Pancreas (tissue), 10 donors: ENCODE measurements at regions not wholly inside any gene's neighbourhood (a gene's known extent, or its start where the extent isn't known, plus 50 kb on each side); places are given as distances from the start of the nearest gene placed in this dataset.

Experiments
- ATAC-seq, 4 donors: fragments of 200-7000 bp; cut with Tn5 transposase; one replicate each; pipeline versions ENCODE4 v1.8.0 to v1.9.1; 2020; ENCODE audit warnings: mild to moderate bottlenecking in 4 of 4, moderate library complexity in 4 of 4
- DNase-seq, 6 donors: peaks; one replicate each; pipeline ENCODE4 v3.0.0-alpha.2; 2020
- FAIRE-seq: peaks from 2 replicates; lab custom pipeline; 2012; peaks lifted over from hg19 to GRCh38; lab: Jason Lieb, UNC
- H3K27ac ChIP-seq, 4 donors: fragments of 200-600 bp; sonication (generic); 1 replicate in 3 of 4; 2 replicates in 1 of 4; pipeline versions ENCODE4 v1.5.0 to v1.8.0; 2020
- H3K27me3 ChIP-seq, 4 donors: fragments of 200-600 bp; one replicate each; pipeline ENCODE4 v1.8.0; 2021
- H3K36me3 ChIP-seq, 3 donors: fragments of 200-600 bp; sonication (generic) in 1 of 3; one replicate each; pipeline versions ENCODE4 v1.5.0 to v1.8.0; 2020 to 2021
- H3K4me1 ChIP-seq, 3 donors: fragments of 200-600 bp; one replicate each; pipeline ENCODE4 v1.8.0; 2021
- H3K4me3 ChIP-seq, 4 donors: fragments of 200-600 bp; sonication (generic) in 2 of 4; one replicate each; pipeline versions ENCODE4 v1.5.0 to v1.8.0; 2020 to 2021
- H3K9me3 ChIP-seq, 4 donors: fragments of 200-600 bp; one replicate each; pipeline ENCODE4 v1.8.0; 2021
- CTCF ChIP-seq, 4 donors: fragments of 200-600 bp; sonication (generic) in 3 of 4; IDR thresholded peaks; one replicate each; pipeline versions ENCODE4 v1.5.0 to v1.8.0; 2021; ENCODE audit warnings: antibody characterized with exemption in 4 of 4
- WGBS, 2 donors: extraction: QIAGEN DNeasy Blood & Tissue Kit; methylation state at CpG; one replicate each; pipeline ENCODE4 v1.1.7; 2013; 5-methylcytosine and 5-hydroxymethylcytosine counted together
- intact Hi-C, 3 donors: fragments of 100-400 bp; cut with DNase I; formaldehyde crosslinking; loops; one replicate each; pipeline versions ENCODE4 v1.11.1 to v1.14.2; 2022
- donor health status: healthy with polysubstance abuse.
- donor health status: DM: no; HTN: no; CAD: no; lungs with moderate emphysema.
- donor health status: DM: no; HTN: no; CAD: no.
- donor health status: control.
- donor health status: control.
- donor health status: Bipolar disorder and iron deficiency.
- donor health status: DM: yes; HTN: yes; CAD: no.
- donor health status: DM: no; HTN: no; CAD: no.
- donor health status: DM: no; HTN: no; CAD: no.
- donor health status: DM: yes; HTN: yes; CAD: no.

DNA sequence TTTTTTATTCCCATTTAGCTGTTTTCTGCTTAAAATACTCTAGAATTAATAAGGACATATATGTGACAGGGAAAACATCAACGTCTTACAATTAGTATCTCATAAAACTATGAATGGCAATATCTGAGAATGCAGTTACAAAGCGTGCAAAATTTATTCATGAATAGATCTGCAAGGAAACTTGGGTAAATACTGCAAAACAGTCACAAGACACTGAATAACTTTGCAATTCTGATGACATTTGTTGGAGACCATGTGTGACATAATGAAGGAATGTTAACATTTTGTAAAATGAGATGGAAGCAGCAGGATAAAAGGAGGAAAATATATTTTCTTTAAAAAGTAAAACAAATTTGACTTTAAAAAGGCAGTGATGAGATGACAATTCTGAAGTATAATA is 480.9 kb upstream of the SEMA6A start:
- FAIRE-seq (no peak), DNase-seq (no peak), ATAC-seq (no peak)
- H3K9me3 ChIP-seq: no peaks in the 10 kb centered on the region
- H3K27me3 ChIP-seq: no peaks in the 10 kb centered on the region
- no peaks in the 10 kb centered on the region for H3K36me3 ChIP-seq
- intact Hi-C loops: no loop called here
- 60 to 65% methylated on average over 2 of the region's 2 CpGs for WGBS, 2 donors
- TF ChIP-seq CTCF (IDR thresholded peaks at IDR 0.05): no peak
- no peak overlapping the region for H3K27ac ChIP-seq
- no peaks in the 10 kb centered on the region for H3K4me1 ChIP-seq
- no peak overlapping the region for H3K4me3 ChIP-seq

DNA sequence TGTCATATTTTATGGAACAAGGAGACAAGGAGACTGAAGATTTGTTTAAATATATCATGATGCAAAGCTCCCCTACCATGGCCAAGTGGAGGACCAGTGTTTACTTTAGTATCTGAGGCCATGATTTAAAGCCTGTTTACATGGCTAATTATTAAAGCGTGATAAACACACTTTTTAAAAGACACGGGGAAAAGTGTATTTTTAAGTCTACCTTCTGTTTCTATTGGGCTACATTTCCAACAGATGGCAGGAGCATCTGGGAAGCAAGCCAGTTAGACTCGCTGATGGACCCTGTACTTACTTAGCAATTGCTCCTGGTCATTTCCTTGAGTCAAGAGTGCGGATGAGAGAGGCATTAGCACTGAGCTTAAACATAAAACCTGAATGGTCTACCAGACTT is 480.3 kb upstream of the SEMA6A start:
- DNase-seq (no peak), FAIRE-seq (no peak), ATAC-seq (peak in 3 of 4 donors; percentile 26 to 87 (median 82))
- 50% methylated on average over 4 of the region's 4 CpGs for WGBS, 2 donors
- Histone ChIP-seq H3K4me1 (no peaks in the 10 kb centered on the region), H3K27me3 (no peaks in the 10 kb centered on the region), H3K36me3 (no peaks in the 10 kb centered on the region), H3K9me3 (no peaks in the 10 kb centered on the region), H3K4me3 (no peak overlapping the region), H3K27ac (no peak overlapping the region)
- no peak for TF ChIP-seq CTCF (IDR thresholded peaks at IDR 0.05)
- intact Hi-C loops: no loop called here

DNA sequence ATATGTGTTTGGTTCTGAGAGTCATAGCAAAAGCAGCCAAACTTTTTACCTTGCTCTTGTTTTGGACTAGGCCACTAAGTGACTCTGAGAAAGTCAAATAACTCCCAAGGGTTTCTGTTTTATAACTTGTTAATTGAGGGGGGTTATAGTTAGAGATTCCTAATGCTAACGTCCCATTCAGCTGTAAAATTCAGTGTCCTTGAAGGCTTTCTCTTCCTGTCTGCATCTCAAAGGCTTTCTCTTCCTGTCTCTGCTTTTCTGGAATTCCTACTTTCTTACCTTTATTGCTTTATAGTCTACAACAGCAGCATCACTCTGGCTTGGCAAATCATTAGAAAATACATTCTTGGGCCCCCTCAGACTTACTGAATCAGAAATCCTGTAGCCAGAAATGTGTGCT is 479.5 kb upstream of the SEMA6A start:
- FAIRE-seq: no peak
- Histone ChIP-seq H3K27ac (no peak overlapping the region), H3K27me3 (no peaks in the 10 kb centered on the region), H3K36me3 (no peaks in the 10 kb centered on the region), H3K9me3 (no peaks in the 10 kb centered on the region), H3K4me1 (no peaks in the 10 kb centered on the region), H3K4me3 (no peak overlapping the region)
- ATAC-seq: no peak
- WGBS, 2 donors: 27 to 39% methylated on average over 1 of the region's 1 CpG
- intact Hi-C loops: no loop called here
- no peak for DNase-seq
- no peak for TF ChIP-seq CTCF (IDR thresholded peaks at IDR 0.05)

DNA sequence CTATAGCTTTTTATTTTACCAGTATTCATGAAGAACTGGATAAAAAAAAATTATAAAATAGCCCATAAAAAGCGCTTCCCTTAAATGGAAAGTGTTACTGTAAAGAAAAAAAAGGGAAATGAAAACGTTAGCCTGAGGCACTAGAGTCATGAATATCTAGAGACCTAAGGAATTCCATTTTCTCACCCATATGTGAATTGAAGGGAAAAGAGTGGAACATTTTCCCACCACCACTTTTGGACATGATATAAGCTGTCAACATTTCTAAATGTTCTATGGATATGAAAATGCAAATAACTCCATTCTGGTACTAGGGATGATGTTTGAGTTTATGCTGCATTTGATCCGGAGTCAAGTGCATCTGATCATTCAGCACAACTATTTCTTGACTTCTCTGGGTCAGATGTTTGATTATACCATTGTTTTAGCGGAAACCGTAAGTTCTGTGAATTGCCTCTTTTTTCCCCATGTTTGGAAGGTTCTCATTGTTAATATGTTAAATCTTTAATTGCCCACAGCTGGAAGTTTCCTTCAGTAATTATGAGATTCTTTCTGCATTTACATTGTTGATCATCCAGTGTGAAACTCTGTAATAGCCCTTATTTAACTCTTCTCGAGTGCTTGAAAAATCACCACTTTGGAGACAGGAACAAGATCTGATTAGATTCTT is 467.4 kb upstream of the SEMA6A start:
- H3K4me3 ChIP-seq: no peak overlapping the region
- no peaks in the 10 kb centered on the region for H3K9me3 ChIP-seq
- intact Hi-C loops: no loop called here
- no peak for FAIRE-seq
- no peak for TF ChIP-seq CTCF (IDR thresholded peaks at IDR 0.05)
- ATAC-seq: no peak
- H3K27me3 ChIP-seq: no peaks in the 10 kb centered on the region
- H3K4me1 ChIP-seq: no peaks in the 10 kb centered on the region
- no peak for DNase-seq
- no peak overlapping the region for H3K27ac ChIP-seq
- H3K36me3 ChIP-seq: no peaks in the 10 kb centered on the region
- WGBS, 2 donors: 58 to 62% methylated on average over 6 of the region's 6 CpGs

- intact Hi-C loops: no loop called here
- H3K27me3 ChIP-seq: no peaks in the 10 kb centered on the region
- no peaks in the 10 kb centered on the region for H3K4me1 ChIP-seq
- DNase-seq (no peak), FAIRE-seq (no peak), ATAC-seq (no peak)
- no peaks in the 10 kb centered on the region for H3K9me3 ChIP-seq
- no peak overlapping the region for H3K4me3 ChIP-seq
- H3K27ac ChIP-seq: no peak overlapping the region
- TF ChIP-seq CTCF (IDR thresholded peaks at IDR 0.05): no peak
- H3K36me3 ChIP-seq: no peaks in the 10 kb centered on the region
Observed at GRCh38 chr5:117039035-117039434, 464.4 kb upstream of the SEMA6A start.
